HCT116 (cell line): ENCODE measurements at regions not wholly inside any gene's neighbourhood (a gene's known extent, or its start where the extent isn't known, plus 50 kb on each side); places are given as distances from the start of the nearest gene placed in this dataset.

Experiments used
- ATAC-seq: fragments of 200-7000 bp; cut with Tn5 transposase; 2 replicates; pipeline ENCODE4 v1.9.1; 2020; ENCODE audit warnings: mild to moderate bottlenecking, moderate library complexity
- BruUV-seq: library from RNA; stranded (reverse); fragments of 400-500 nt; replicated peaks from 2 replicates; lab custom pipeline; 2021; lab: Mats Ljungman, UMichigan
- CTCF ChIA-PET: fragments of 300-600 bp; sonication (Branson Sonifier 250); formaldehyde crosslinking; loops from one replicate; lab custom pipeline; 2021; ENCODE audit warnings: antibody characterized with exemption; lab: Charles Lee
- POLR2A ChIA-PET: fragments of 300-600, 350-600 bp; sonication (Branson Sonifier 250); formaldehyde crosslinking; loops from one replicate; lab custom pipeline; 2021; ENCODE audit warnings: antibody characterized with exemption; lab: Charles Lee
- RAD21 ChIA-PET, 2 experiments: fragments of 300-600 bp; sonication (Branson Sonifier 250); formaldehyde crosslinking; loops; one replicate each; lab custom pipeline; 2023; ENCODE audit warnings: low total read pairs in 2 of 2; ENCODE audit not compliant: uncharacterized antibody in 2 of 2, unreplicated experiment in 2 of 2, low non-redundant PET in 1 of 2; lab: Charles Lee
- DNase-seq: peaks from one replicate; pipeline ENCODE4 v3.0.0-alpha.2; 2010; ENCODE audit warnings: low read depth, low spot score
- H2AFZ ChIP-seq: fragments of 200-600 bp; shearing (Covaris generic), sonication (generic); 2 replicates; pipeline ENCODE4 v1.6.1; 2017; ENCODE audit warnings: low read depth, mixed run types, mixed read lengths, antibody characterized with exemption, low read length; ENCODE audit not compliant: poor library complexity, severe bottlenecking
- H3K27ac ChIP-seq: 2 replicates; pipeline ENCODE4 v1.5.1; 2012; ENCODE audit warnings: low read depth, low read length
- H3K27me3 ChIP-seq: fragments of 200-600 bp; sonication (generic); 2 replicates; pipeline ENCODE4 v1.6.1; 2016; ENCODE audit warnings: mixed run types, low read length, mixed read lengths; ENCODE audit not compliant: insufficient read depth
- H3K36me3 ChIP-seq, 2 experiments: fragments of 200-500 bp in 1 of 2; fragments of 200-600 bp in 1 of 2; sonication (Bioruptor generic) in 1 of 2; sonication (generic) in 1 of 2; 2 replicates each; pipeline versions ENCODE4 v1.5.1 to v1.6.1; 2014 to 2016; ENCODE audit warnings: low read length in 2 of 2, inconsistent platforms in 1 of 2, mixed read lengths in 1 of 2, mixed run types in 1 of 2; ENCODE audit not compliant: insufficient read depth in 2 of 2, control insufficient read depth in 1 of 2
- H3K4me1 ChIP-seq, 2 experiments: fragments of 200-600 bp in 1 of 2; sonication (generic) in 1 of 2; 2 replicates each; pipeline versions ENCODE4 v1.5.1 to v1.6.1; 2012 to 2017; ENCODE audit warnings: low read length in 2 of 2, inconsistent platforms in 1 of 2, mild to moderate bottlenecking in 1 of 2, mixed read lengths in 1 of 2, mixed run types in 1 of 2, moderate library complexity in 1 of 2; ENCODE audit not compliant: insufficient read depth in 2 of 2, control insufficient read depth in 1 of 2
- H3K4me2 ChIP-seq: fragments of 200-600 bp; sonication (generic); 2 replicates; pipeline ENCODE4 v1.6.1; 2017; ENCODE audit warnings: mixed run types, low read length, mixed read lengths
- H3K4me3 ChIP-seq, 2 experiments: fragments of 200-600 bp in 1 of 2; sonication (generic) in 1 of 2; replicated peaks in 1 of 2; 2 replicates each; pipeline ENCODE4 v1.5.1; 2011 to 2016; ENCODE audit warnings: low read length in 2 of 2, control low read depth in 1 of 2, low read depth in 1 of 2, mild to moderate bottlenecking in 1 of 2, mixed read lengths in 1 of 2, mixed run types in 1 of 2
- H3K79me2 ChIP-seq: fragments of 200-600 bp; sonication (generic); 2 replicates; pipeline ENCODE4 v1.6.1; 2017; ENCODE audit warnings: mild to moderate bottlenecking, mixed run types, low read length, moderate library complexity, mixed read lengths; ENCODE audit not compliant: insufficient read depth
- H3K9ac ChIP-seq: fragments of 200-600 bp; sonication (generic); 2 replicates; pipeline ENCODE4 v1.6.1; 2016; ENCODE audit warnings: low read length, mixed read lengths
- H3K9me2 ChIP-seq: fragments of 200-600 bp; sonication (generic), shearing (Covaris generic); 2 replicates; pipeline ENCODE4 v1.6.1; 2017; ENCODE audit warnings: mixed run types, mild to moderate bottlenecking, moderate library complexity; ENCODE audit not compliant: insufficient read depth
- H3K9me3 ChIP-seq, 2 experiments: fragments of 200-500 bp in 1 of 2; fragments of 200-600 bp in 1 of 2; sonication (Bioruptor generic) in 1 of 2; sonication (generic) in 1 of 2; 2 replicates each; pipeline ENCODE4 v1.6.1; 2014 to 2017; ENCODE audit warnings: low read length in 2 of 2, mixed read lengths in 2 of 2, inconsistent platforms in 1 of 2, low read depth in 1 of 2, mild to moderate bottlenecking in 1 of 2, mixed run types in 1 of 2, moderate library complexity in 1 of 2; ENCODE audit not compliant: control insufficient read depth in 1 of 2, insufficient read depth in 1 of 2
- H4K20me1 ChIP-seq: fragments of 200-600 bp; sonication (generic), shearing (Covaris generic); 2 replicates; pipeline ENCODE4 v1.6.1; 2017; ENCODE audit warnings: mixed run types, mild to moderate bottlenecking, moderate library complexity; ENCODE audit not compliant: insufficient read depth
- CBX3 ChIP-seq: IDR thresholded peaks from 2 replicates; pipeline ENCODE4 v1.6.1; 2012; ENCODE audit warnings: low read depth
- CEBPB ChIP-seq: IDR thresholded peaks from 2 replicates; pipeline ENCODE4 v1.6.1; 2012; ENCODE audit warnings: low read depth
- CTCF ChIP-seq, 3 experiments: fragments of 200-600 bp in 1 of 3; sonication (generic) in 1 of 3; IDR thresholded peaks in 2 of 3; conservative IDR thresholded peaks in 1 of 3; 2 replicates each; pipeline ENCODE4 v1.5.1; 2012 to 2017; ENCODE audit warnings: low read depth in 2 of 3, low read length in 2 of 3, antibody characterized with exemption in 1 of 3, borderline replicate concordance in 1 of 3, control low read depth in 1 of 3, mild to moderate bottlenecking in 1 of 3, mixed read lengths in 1 of 3, mixed run types in 1 of 3, moderate library complexity in 1 of 3; ENCODE audit not compliant: insufficient read depth in 1 of 3
- EGR1 ChIP-seq: IDR thresholded peaks from 2 replicates; pipeline ENCODE4 v1.6.1; 2012; ENCODE audit warnings: low read depth
- FOSL1 ChIP-seq: IDR thresholded peaks from 2 replicates; pipeline ENCODE4 v1.6.1; 2012; ENCODE audit warnings: low read depth
- JUND ChIP-seq: IDR thresholded peaks from 2 replicates; pipeline ENCODE4 v1.6.1; 2012
- POLR2A ChIP-seq: IDR thresholded peaks from 2 replicates; pipeline ENCODE4 v1.7.0; 2011; ENCODE audit warnings: borderline replicate concordance; ENCODE audit not compliant: insufficient read depth, insufficient read length; ENCODE audit errors: extremely low read depth
- RAD21 ChIP-seq: IDR thresholded peaks from 2 replicates; pipeline ENCODE4 v1.6.1; 2012; ENCODE audit warnings: low read depth, mild to moderate bottlenecking
- REST ChIP-seq: IDR thresholded peaks from 2 replicates; pipeline ENCODE4 v1.6.1; 2012; ENCODE audit warnings: low read depth
- SIN3A ChIP-seq: IDR thresholded peaks from 2 replicates; pipeline ENCODE4 v1.6.1; 2012; ENCODE audit warnings: low read depth
- TCF7L2 ChIP-seq: IDR thresholded peaks from 2 replicates; pipeline ENCODE4 v1.7.0; 2011; ENCODE audit warnings: borderline replicate concordance, inconsistent platforms; ENCODE audit not compliant: insufficient read depth, insufficient read length; ENCODE audit errors: extremely low read depth
- ZBTB33 ChIP-seq: IDR thresholded peaks from 2 replicates; pipeline ENCODE4 v1.6.1; 2011; ENCODE audit warnings: mild to moderate bottlenecking, low read length, moderate library complexity; ENCODE audit not compliant: insufficient replicate concordance; ENCODE audit errors: extremely low read depth
- ZFX ChIP-seq: fragments of 450-650 bp; IDR thresholded peaks from 2 replicates; pipeline ENCODE4 v1.6.1; 2017
- intact Hi-C: fragments of 100-400 bp; cut with micrococcal nuclease; formaldehyde crosslinking; loops from 2 replicates; pipeline ENCODE4 v1.10.0; 2022

GRCh38 chr2:226073496-226074160 lies 674.1 kb downstream of the NYAP2 start:
- RAD21 ChIA-PET: no interaction called here
- BruUV-seq: no TSS peak
- intact Hi-C loops: no loop called here

DNA sequence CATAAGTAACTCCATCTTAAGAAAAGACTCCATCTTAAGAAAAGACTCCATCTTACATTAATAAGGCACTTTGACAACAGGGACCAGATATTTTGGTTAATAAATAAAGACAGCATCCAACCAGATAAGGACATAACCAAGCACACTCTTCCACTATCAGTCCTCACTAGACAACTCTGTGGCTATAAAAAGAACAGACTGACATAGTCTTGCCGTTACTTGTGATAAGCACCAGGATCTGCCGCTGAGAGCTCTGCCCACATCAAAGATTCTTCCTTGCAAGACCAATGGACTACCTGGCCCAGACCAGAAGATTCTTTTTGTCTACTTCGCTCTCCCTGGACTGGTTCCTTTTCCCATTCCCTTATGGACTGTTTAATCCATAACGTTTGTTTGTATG lies 667.4 kb downstream of the NYAP2 start:
- CTCF ChIA-PET: no interaction called here
- Histone ChIP-seq H3K36me3 (peaks cover 0 to 33% of the 10 kb centered on the region in 2 experiments; a peak in 2 of 4 replicates), H3K4me2 (no peak overlapping the region), H3K79me2 (no peaks in the 10 kb centered on the region), H3K9me3 (0 out of 4 replicates have a peak, but pooled peaks cover 0 to 4% of the 10 kb centered on the region in 2 experiments), H2AFZ (no peak overlapping the region), H3K9ac (no peak overlapping the region), H3K27me3 (no peaks in the 10 kb centered on the region), H3K4me3 (no peak overlapping the region), H3K4me1 (peaks cover 25 to 49% of the 10 kb centered on the region in 2 experiments), H3K27ac (peak overlapping the region; percentile 99), H4K20me1 (no peaks in the 10 kb centered on the region), H3K9me2 (no peaks in the 10 kb centered on the region)
- DNase-seq: no peak
- RAD21 ChIA-PET: no interaction called here
- BruUV-seq: no TSS peak
- POLR2A ChIA-PET: no interaction called here
- intact Hi-C loops: no loop called here
- no peak for ATAC-seq
- TF ChIP-seq EGR1 (0 out of 2 replicates have a peak, but pooled peaks have one; percentile 27), TCF7L2 (peak; percentile 10), ZFX (no peak), SIN3A (no peak), REST (no peak), ZBTB33 (no peak), POLR2A (no peak), CEBPB (no peak), RAD21 (no peak), CTCF (IDR thresholded peaks at IDR 0.05 in 2 of 3, conservative IDR thresholded peaks at IDR 0.05 in 1 of 3; ENCODE audit: borderline replicate concordance in 1 of 3, insufficient read depth in 1 of 3, low read depth in 2 of 3, low read length in 2 of 3) (no peak), JUND (no peak), FOSL1 (no peak)

More at GRCh38 chr2:226073496-226074160, 674.1 kb downstream of the NYAP2 start:
- H3K79me2 ChIP-seq: no peaks in the 10 kb centered on the region
- ATAC-seq (no peak), DNase-seq (no peak)
- no peak overlapping the region for H3K4me2 ChIP-seq
- H3K27me3 ChIP-seq: no peaks in the 10 kb centered on the region
- no peak overlapping the region; the same call in 1 of the 2 replicates for H3K27ac ChIP-seq
- CTCF ChIA-PET: no interaction called here
- H3K4me1 ChIP-seq: peaks cover 0 to 22% of the 10 kb centered on the region in 2 experiments; a peak in 2 of 4 replicates
- H3K36me3 ChIP-seq: peaks cover 0 to 26% of the 10 kb centered on the region in 2 experiments; a peak in 2 of 4 replicates
- no peak for TF ChIP-seq CBX3
- TF ChIP-seq, all 23 proteins: peak for 0
- POLR2A ChIA-PET: no interaction called here
- Histone ChIP-seq H3K9ac (no peak overlapping the region), H2AFZ (no peak overlapping the region), H4K20me1 (no peaks in the 10 kb centered on the region), H3K4me3 (no peak overlapping the region), H3K9me3 (0 out of 4 replicates have a peak, but pooled peaks cover 0 to 4% of the 10 kb centered on the region in 2 experiments), H3K9me2 (no peaks in the 10 kb centered on the region)
